Natural killer cell treated with Interleukin-12 subunit alpha and Interleukin-12 subunit beta and Interleukin-15 and Interleukin-18, amount 100 ng/mL, for 72 hours (primary cell): ENCODE measurements at regions not wholly inside any gene's neighbourhood (a gene's known extent, or its start where the extent isn't known, plus 50 kb on each side); places are given as distances from the start of the nearest gene placed in this dataset.
A peak's percentile ranks its signal among the peaks of the same experiment; 100 is the strongest.
"Not testable (repeated sequence)": the region's sequence is repeated elsewhere in the genome, so short reads cannot be mapped to it uniquely, and the experiment has no call there.

Experiments used
- ATAC-seq, 2 donors: fragments of 150-1000 bp; cut with Tn5 transposase in 1 of 2; sonication (Bioruptor Pico), chemical (Tn5 transposase) in 1 of 2; 2 replicates each; pipeline ENCODE4 v1.10.0; 2021
- DNase-seq: peaks from one replicate; pipeline ENCODE4 v3.0.0; 2022; ENCODE audit warnings: low spot score
- H3K27ac Mint-ChIP-seq, 2 donors: 1 replicate in 1 of 2; 2 replicates in 1 of 2; pipeline ENCODE4 v1.8.0; 2022; ENCODE audit warnings: mixed read lengths in 2 of 2, mild to moderate bottlenecking in 1 of 2, moderate library complexity in 1 of 2
- H3K27me3 Mint-ChIP-seq, 2 donors: 1 replicate in 1 of 2; 2 replicates in 1 of 2; pipeline ENCODE4 v1.8.0; 2022; ENCODE audit warnings: mixed read lengths in 2 of 2
- H3K36me3 Mint-ChIP-seq: one replicate; pipeline ENCODE4 v1.8.0; 2022; ENCODE audit warnings: mixed read lengths
- H3K4me1 Mint-ChIP-seq, 2 donors: 1 replicate in 1 of 2; 2 replicates in 1 of 2; pipeline ENCODE4 v1.8.0; 2022; ENCODE audit warnings: low read depth in 2 of 2, mixed read lengths in 2 of 2, mild to moderate bottlenecking in 1 of 2
- H3K4me3 Mint-ChIP-seq: one replicate; pipeline ENCODE4 v1.8.0; 2022; ENCODE audit warnings: mixed read lengths
- H3K9me3 Mint-ChIP-seq: 2 replicates; pipeline ENCODE4 v1.8.0; 2022; ENCODE audit warnings: mixed read lengths

DNA sequence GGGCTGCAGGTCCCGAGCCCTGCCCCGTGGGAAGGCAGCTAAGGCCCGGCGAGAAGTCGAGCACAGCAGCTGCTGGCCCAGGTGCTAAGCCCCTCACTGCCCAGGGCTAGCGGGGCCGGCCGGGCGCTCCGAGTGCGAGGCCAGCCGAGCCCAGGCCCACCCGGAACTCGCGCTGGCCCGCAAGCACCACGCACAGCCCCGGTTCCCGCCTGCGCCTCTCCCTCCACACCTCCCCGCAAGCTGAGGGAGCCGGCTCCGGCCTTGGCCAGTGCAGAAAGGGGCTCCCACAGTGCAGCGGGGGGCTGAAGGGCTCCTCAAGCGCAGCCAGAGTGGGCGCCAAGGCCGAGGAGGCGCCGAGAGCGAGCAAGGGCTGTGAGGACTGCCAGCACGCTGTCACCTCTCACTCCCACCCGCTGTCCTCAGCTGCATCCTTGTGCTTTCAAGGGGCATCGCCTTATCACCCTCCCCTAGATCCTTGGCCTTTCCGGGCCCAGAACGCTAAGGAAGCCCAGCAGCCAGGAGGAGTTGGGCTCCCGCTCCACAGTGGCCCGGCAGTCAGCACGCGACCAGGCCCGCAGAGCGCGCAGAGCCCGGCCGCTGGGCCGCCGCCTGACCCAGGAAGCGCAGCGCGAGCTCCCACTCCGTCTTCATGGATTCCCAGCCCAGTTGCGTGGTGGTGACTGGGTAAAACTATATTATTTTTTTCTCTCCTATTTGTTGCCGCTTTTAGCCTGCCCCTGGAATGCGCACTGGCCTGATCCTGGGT is 144.1 kb downstream of the ARRDC4 start:
- not testable (repeated sequence) for H3K4me1 Mint-ChIP-seq, H3K4me3 Mint-ChIP-seq, H3K36me3 Mint-ChIP-seq, H3K27ac Mint-ChIP-seq, DNase-seq, H3K27me3 Mint-ChIP-seq, ATAC-seq, H3K9me3 Mint-ChIP-seq

DNA sequence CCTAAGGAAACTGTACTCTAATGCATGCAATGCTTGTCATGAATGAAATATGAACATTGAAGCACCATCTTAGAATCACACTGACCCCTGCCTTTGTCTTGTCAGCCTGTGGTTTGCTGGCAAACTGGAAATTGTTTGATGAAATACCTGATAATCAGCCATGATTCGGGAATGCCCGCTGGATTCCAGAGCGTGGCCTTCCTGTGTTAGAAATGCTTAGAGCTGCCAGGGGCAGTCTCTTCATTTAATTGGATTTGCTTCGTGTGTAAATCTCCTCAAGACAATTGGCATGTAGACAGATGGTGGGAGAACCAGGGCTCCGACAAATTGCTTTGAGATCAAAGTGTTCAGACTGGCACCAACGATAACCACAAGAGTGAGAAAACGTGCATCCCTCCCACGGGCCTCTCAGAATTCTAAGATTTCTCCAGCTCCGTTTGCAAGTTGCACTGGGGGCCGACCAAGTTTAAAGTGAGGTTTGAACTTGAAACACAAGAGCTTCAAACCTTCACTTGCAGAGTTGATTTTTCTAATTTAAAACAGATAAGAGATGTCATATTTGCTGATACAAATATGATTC is 146.2 kb downstream of the ARRDC4 start:
- H3K36me3 Mint-ChIP-seq, H3K27ac Mint-ChIP-seq, H3K4me3 Mint-ChIP-seq, H3K9me3 Mint-ChIP-seq, H3K4me1 Mint-ChIP-seq, DNase-seq, ATAC-seq, H3K27me3 Mint-ChIP-seq: not testable (repeated sequence)

DNA sequence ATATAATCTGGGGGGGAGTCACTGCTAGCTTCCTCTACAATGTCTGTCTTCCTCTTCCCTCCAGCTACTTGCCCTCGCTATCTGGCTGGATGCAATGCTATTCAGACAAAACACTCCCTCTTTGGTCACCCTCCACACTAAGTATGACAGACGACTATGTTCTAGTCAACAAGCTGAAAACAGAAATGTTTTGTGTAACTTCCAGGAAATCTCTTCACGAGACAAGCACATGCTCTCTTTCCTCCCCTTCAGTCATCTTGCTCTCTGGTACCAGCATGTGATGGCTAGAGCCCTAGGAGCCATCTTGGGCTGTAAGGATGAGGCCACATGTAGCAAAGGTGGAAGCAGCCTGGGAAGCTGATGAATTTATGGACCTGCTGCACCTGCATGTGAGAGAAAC is 151.3 kb downstream of the ARRDC4 start:
- Mint-ChIP-seq H3K36me3 (no peaks in the 10 kb centered on the region), H3K4me3 (no peak overlapping the region), H3K27me3 (no peaks in the 10 kb centered on the region), H3K9me3 (no peaks in the 10 kb centered on the region), H3K27ac (no peak overlapping the region), H3K4me1 (peaks cover 0 to 4% of the 10 kb centered on the region in 2 donors)
- ATAC-seq = no peak
- no peak for DNase-seq

DNA sequence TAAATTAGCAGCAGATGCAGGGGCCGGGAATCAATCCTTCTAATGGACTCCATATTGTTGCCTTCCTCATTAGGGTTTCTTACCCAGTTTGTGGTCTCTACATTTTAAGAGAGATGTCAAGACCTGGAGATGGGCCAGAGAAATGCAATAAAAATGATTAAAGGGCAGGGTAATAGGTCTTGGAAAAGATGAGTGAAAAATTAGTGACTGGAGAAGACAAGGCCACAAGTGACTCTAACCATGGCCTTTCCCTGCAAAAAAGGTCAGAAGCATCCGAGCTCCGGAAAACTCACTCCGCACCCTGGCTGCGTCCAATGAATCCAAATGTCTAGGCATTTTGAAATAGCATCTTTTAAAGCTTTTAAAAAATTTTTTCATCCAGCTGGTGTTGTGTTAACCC is 152.8 kb downstream of the ARRDC4 start:
- no peak for DNase-seq
- H3K4me3 Mint-ChIP-seq = no peak overlapping the region
- no peaks in the 10 kb centered on the region for H3K9me3 Mint-ChIP-seq
- ATAC-seq = no peak
- no peaks in the 10 kb centered on the region for H3K27me3 Mint-ChIP-seq
- H3K27ac Mint-ChIP-seq = no peak overlapping the region
- H3K36me3 Mint-ChIP-seq = no peaks in the 10 kb centered on the region
- peaks cover 0 to 4% of the 10 kb centered on the region in 2 donors for H3K4me1 Mint-ChIP-seq

DNA sequence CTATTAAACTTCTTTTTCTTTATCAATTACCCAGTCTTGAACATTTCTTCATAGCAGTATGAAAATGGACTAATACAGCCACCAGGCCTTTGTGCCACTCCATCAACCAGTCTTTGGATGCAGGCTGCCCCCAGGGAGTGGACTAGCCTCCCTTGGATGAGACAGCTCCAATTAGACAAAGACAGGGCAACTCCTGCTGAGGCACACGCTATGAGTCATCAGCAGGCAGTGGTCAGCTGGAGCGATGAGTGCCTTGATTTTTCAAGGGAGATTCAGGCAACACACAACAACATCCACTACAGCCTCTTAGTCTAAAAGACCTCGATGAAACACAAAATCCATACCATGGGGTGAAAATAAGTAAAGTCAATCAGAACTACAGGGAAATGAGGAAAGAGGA is 160.1 kb downstream of the ARRDC4 start:
- Mint-ChIP-seq H3K4me1 (peaks cover 0 to 4% of the 10 kb centered on the region in 2 donors), H3K9me3 (no peaks in the 10 kb centered on the region), H3K4me3 (no peak overlapping the region), H3K36me3 (no peaks in the 10 kb centered on the region), H3K27ac (no peak overlapping the region), H3K27me3 (peaks cover 0 to 5% of the 10 kb centered on the region in 2 donors)
- no peak for DNase-seq
- no peak for ATAC-seq

DNA sequence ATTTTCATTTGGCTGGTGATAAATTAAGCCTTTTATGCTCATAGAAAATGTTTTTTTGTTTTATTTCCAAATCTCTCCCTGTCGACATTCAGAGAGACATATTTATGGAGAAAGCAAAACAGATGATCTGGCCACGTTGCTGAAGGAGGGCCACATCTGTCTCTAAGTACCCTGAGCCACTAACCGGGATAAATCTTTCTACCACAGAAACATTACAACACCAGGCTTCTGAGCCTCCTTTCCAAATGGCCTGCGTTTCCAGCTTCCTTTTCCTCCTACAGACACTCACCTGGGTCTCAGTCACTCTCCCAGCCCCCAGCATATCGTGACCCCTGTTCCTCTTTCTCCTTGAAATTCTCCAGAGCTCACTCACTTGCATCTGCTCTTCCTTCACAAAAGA is 161.0 kb downstream of the ARRDC4 start:
- DNase-seq = no peak
- H3K27ac Mint-ChIP-seq = no peak overlapping the region
- no peaks in the 10 kb centered on the region for H3K9me3 Mint-ChIP-seq
- no peaks in the 10 kb centered on the region for H3K36me3 Mint-ChIP-seq
- peaks cover 0 to 5% of the 10 kb centered on the region in 2 donors for H3K4me1 Mint-ChIP-seq
- peaks cover 0 to 5% of the 10 kb centered on the region in 2 donors for H3K27me3 Mint-ChIP-seq
- no peak overlapping the region for H3K4me3 Mint-ChIP-seq
- no peak for ATAC-seq

DNA sequence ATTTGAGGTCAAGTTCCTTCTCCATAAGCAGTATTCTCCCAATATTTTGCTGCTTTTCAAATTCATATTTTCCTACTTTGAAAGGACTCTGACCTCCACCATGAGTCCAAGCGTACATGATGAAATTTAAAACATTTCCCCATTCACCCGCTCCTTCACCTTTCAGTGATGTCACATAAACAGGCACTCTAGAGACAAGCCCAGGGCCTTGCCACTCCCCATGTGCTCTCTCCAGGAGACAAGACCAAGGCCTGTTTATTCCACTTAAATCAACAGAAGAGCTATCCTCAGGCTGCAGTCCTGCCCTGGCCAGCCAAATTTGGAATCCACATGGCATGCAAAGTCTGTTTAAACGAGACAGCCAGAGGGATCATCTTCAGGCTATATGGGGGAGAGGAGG is 161.5 kb downstream of the ARRDC4 start:
- ATAC-seq = no peak
- H3K4me1 Mint-ChIP-seq = peaks cover 0 to 10% of the 10 kb centered on the region in 2 donors
- H3K36me3 Mint-ChIP-seq = no peaks in the 10 kb centered on the region
- no peak overlapping the region for H3K27ac Mint-ChIP-seq
- no peak overlapping the region for H3K4me3 Mint-ChIP-seq
- no peaks in the 10 kb centered on the region for H3K9me3 Mint-ChIP-seq
- DNase-seq = no peak
- H3K27me3 Mint-ChIP-seq = peaks cover 0 to 5% of the 10 kb centered on the region in 2 donors

DNA sequence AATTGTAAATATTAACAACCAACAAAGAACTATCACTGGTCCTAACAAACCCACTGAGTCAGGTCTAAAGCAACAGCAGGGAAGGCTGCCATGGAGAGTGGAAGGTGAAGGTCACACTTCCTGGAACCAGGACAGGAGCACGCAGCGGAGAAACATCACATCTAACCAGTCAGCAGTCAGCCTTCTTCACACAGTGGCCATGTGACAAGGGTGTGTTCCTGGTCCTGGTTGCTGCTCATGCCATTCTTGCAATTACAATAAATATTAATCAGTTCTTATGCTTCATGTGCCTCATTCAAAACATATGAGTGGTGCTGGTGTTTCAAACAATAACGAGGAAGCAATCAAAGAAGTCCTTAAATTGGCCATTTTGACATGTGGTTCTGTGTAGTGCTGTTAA is 162.8 kb downstream of the ARRDC4 start:
- no peak overlapping the region for H3K27ac Mint-ChIP-seq
- DNase-seq (no peak), ATAC-seq (no peak)
- peaks cover 9 to 21% of the 10 kb centered on the region in 2 donors for H3K4me1 Mint-ChIP-seq
- no peak overlapping the region for H3K4me3 Mint-ChIP-seq
- no peaks in the 10 kb centered on the region for H3K36me3 Mint-ChIP-seq
- no peaks in the 10 kb centered on the region for H3K9me3 Mint-ChIP-seq
- H3K27me3 Mint-ChIP-seq = peaks cover 0 to 5% of the 10 kb centered on the region in 2 donors

DNA sequence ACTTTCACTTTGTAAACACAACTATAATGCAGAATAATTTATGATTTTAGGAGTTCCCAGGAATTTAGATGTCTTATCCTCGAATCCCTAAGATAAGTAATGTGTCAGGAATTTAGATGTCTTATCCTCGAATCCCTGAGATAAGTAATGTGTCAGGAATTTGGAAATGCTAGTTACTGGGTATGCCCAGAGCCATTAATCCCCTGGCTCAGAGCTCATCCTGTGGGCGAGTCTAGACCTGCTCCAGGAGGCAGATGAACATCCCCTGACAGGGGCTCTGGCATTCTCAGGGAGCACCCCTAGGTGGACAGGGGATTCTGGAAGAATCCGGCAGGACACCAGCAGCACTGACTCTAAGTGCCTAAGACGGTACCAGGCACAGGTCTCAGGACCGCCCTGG is 163.3 kb downstream of the ARRDC4 start:
- H3K4me3 Mint-ChIP-seq = no peak overlapping the region
- no peaks in the 10 kb centered on the region for H3K9me3 Mint-ChIP-seq
- no peak overlapping the region for H3K27ac Mint-ChIP-seq
- no peak for ATAC-seq
- no peak for DNase-seq
- H3K4me1 Mint-ChIP-seq = peaks cover 14 to 26% of the 10 kb centered on the region in 2 donors
- peaks cover 0 to 5% of the 10 kb centered on the region in 2 donors for H3K27me3 Mint-ChIP-seq
- H3K36me3 Mint-ChIP-seq = no peaks in the 10 kb centered on the region

DNA sequence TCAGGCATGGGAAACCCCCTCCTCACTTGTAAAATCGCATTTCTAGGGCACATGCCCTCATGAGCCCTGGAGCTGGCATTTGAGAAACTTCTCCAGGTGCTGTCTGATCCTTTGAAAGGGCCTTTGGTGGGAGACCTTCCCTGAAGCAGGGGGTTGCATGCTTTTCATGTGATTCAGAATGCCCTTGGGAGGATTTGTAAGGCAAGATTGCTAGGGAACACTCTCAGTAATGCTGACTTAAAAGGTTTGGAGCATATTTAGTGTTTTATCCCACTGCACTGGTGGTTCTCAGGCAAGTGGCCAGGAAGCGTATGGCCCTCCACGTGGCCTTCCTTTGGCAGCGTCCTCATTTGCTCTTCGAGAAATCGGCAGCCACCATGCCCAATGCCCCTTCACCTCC is 164.1 kb downstream of the ARRDC4 start:
- Mint-ChIP-seq H3K9me3 (no peaks in the 10 kb centered on the region), H3K4me3 (no peak overlapping the region), H3K27me3 (peaks cover 0 to 5% of the 10 kb centered on the region in 2 donors), H3K27ac (no peak overlapping the region), H3K36me3 (no peaks in the 10 kb centered on the region), H3K4me1 (peaks cover 17 to 30% of the 10 kb centered on the region in 2 donors)
- no peak for DNase-seq
- no peak for ATAC-seq

DNA sequence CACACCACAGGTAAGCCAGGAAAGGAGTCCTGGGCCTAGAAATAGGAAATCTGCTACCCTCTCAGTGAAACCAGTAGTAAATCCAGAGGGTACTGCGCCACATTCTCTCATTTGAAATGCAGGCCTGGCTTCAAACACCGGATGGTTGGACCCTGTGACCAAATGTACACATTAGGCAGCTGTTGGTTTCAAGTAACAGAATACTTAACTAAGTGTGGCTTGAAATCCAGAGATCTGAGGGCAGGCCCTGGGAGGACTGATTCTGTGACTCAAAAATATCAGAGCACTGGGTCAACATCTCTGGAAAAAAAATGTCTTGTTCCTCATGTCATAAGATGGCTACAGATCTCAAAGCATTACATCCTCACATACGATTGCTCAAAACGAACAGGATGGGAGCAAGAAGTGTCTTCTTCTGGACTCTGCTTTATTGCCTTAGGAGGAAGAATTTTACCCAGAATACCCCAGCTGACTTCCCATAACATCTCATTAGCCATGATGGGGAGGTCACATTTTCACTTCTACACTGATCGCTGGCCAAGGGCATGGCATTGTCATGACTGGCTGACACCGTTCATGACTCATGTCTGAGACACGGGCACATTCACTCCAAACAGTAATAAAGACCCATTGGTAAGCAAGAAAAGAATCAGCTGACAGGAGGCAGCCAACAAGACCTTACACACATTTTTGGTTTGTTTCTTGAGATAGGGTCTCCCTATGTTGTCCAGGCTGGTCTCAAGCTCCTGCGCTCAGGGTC is 166.0 kb downstream of the ARRDC4 start:
- ATAC-seq (no peak), DNase-seq (no peak)
- Mint-ChIP-seq H3K27me3 (peaks cover 2% of the 10 kb centered on the region in 2 donors), H3K4me1 (peaks cover 18 to 30% of the 10 kb centered on the region in 2 donors), H3K4me3 (no peak overlapping the region), H3K27ac (no peak overlapping the region), H3K36me3 (no peaks in the 10 kb centered on the region), H3K9me3 (peaks cover under 1% of the 10 kb centered on the region)

DNA sequence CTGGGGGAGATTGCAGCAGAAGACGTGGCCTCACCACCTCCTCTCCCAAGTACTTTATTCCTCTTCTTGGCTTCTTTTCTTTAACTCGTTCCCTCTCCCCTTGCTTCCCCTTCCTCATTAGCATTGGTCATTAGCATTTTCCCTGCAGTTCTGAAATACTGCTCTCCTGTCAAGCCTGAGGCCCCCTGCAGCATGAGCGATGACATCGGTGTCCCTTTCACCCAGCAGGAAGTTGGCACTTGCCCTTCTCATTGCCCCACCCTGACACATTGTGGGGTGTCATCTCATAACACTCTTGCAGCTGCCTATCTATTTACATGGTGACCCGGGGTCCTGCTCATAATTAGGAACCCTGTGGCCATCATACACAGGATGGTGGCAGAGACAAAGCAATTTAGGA is 167.1 kb downstream of the ARRDC4 start:
- H3K4me1 Mint-ChIP-seq = peaks cover 22 to 33% of the 10 kb centered on the region in 2 donors
- ATAC-seq = no peak

DNA sequence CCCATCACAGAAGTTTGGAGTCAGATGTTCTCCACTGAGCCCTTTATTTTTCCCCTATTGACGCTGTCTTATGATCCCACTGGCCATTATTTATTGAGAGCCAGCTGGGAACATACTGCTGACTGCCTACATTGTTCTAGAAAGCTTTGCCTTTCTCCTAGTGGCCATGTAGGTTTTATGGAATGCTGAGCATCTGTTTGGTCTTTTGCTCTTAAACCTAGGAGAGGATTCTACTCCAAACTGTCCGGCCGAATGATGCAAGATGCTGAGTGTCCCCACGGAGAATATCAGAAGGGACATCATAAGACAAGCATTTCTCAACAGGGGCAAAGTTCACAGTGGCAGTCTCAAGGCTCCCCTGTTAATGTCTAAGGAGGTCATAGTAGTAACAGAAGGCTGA is 171.4 kb downstream of the ARRDC4 start:
- Mint-ChIP-seq H3K9me3 (peaks cover 5% of the 10 kb centered on the region), H3K36me3 (no peaks in the 10 kb centered on the region), H3K27ac (no peak overlapping the region), H3K4me3 (no peak overlapping the region), H3K27me3 (peaks cover 12 to 13% of the 10 kb centered on the region in 2 donors), H3K4me1 (peaks cover 22 to 31% of the 10 kb centered on the region in 2 donors)
- DNase-seq = no peak
- ATAC-seq = no peak

More for the DNA sequence above, 167.1 kb downstream of the ARRDC4 start:
- no peak for DNase-seq
- H3K9me3 Mint-ChIP-seq = peaks cover 5% of the 10 kb centered on the region
- H3K27me3 Mint-ChIP-seq = peaks cover 4 to 6% of the 10 kb centered on the region in 2 donors
- no peaks in the 10 kb centered on the region for H3K36me3 Mint-ChIP-seq
- peak overlapping the region; percentile 51 for H3K4me3 Mint-ChIP-seq
- peak overlapping the region in 1 of 2 donors; percentile 20 for H3K27ac Mint-ChIP-seq

DNA sequence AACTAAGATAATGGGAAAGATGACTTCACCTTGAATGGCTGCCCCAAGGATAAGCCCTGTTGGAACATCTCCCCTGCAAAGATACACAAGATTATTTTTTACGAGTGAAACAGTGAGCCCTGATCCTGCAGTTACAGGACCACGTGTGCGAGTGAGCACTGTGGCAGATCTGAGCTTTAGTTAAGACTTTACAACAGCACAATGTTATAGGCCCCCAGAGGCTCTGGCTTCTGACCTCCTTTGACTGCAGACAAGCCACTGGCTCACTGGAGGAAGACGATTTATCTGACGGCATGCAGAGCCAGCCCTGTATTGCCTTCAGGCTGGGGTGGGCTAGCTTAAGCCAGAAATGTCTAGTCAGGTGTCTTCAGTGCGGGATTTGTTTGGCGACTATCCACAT is 174.4 kb downstream of the ARRDC4 start:
- Mint-ChIP-seq H3K27me3 (peaks cover 12 to 13% of the 10 kb centered on the region in 2 donors), H3K9me3 (peaks cover 5% of the 10 kb centered on the region), H3K4me3 (no peak overlapping the region), H3K4me1 (peaks cover 10 to 12% of the 10 kb centered on the region in 2 donors), H3K36me3 (no peaks in the 10 kb centered on the region), H3K27ac (no peak overlapping the region)
- DNase-seq = no peak
- no peak for ATAC-seq
